Right lobe of liver (tissue), 4 donors: ENCODE measurements at regions not wholly inside any gene's neighbourhood (a gene's known extent, or its start where the extent isn't known, plus 50 kb on each side); places are given as distances from the start of the nearest gene placed in this dataset.

Source experiments
- CTCF ChIP-seq, 4 donors: fragments of 200-600 bp in 3 of 4; fragments of 450-650 bp in 1 of 4; IDR thresholded peaks; one replicate each; pipeline versions ENCODE4 v1.5.1 to v1.8.0; 2016 to 2022; ENCODE audit warnings: antibody characterized with exemption in 4 of 4, mild to moderate bottlenecking in 2 of 4
- POLR2A ChIP-seq: fragments of 450-650 bp; IDR thresholded peaks from one replicate; pipeline ENCODE4 v1.6.1; 2017; ENCODE audit warnings: antibody characterized with exemption, mild to moderate bottlenecking
- donor health status: DM: no; HTN: no; CAD: no.
- donor health status: DM: no; HTN: no; CAD: no.
- donor health status: DM: no; HTN: yes; CAD: no.

GRCh38 chr14:42429401-42429800 lies 822.7 kb downstream of the LRFN5 start:
- no peak for TF ChIP-seq POLR2A
- no peak for TF ChIP-seq CTCF (IDR thresholded peaks at IDR 0.05)
